ENCODE measurements at regions not wholly inside any gene's neighbourhood (a gene's known extent, or its start where the extent isn't known, plus 50 kb on each side); places are given as distances from the start of the nearest gene placed in this dataset.
"Not testable (repeated sequence)": the region's sequence is repeated elsewhere in the genome, so short reads cannot be mapped to it uniquely, and the experiment has no call there.

DNA sequence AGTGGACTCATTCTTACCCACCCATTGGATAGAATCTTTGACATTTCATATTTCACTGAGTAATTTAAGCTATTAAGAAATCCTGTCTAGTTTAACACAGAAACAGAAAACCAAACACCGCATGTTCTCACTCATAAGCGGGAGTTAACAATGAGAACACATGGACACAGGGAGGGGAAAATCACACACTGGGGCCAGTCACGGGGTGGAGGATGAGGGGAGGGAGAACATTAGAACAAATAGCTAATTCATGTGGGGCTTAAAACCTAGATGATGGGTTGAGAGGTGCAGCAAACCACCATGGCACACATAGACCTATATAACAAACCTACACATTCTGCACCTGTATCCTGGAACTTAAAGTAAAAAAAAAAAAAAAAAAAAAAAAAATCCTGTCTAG lies 261.6 kb downstream of the SV2B start:
- TF ChIP-seq, protein P1, sequence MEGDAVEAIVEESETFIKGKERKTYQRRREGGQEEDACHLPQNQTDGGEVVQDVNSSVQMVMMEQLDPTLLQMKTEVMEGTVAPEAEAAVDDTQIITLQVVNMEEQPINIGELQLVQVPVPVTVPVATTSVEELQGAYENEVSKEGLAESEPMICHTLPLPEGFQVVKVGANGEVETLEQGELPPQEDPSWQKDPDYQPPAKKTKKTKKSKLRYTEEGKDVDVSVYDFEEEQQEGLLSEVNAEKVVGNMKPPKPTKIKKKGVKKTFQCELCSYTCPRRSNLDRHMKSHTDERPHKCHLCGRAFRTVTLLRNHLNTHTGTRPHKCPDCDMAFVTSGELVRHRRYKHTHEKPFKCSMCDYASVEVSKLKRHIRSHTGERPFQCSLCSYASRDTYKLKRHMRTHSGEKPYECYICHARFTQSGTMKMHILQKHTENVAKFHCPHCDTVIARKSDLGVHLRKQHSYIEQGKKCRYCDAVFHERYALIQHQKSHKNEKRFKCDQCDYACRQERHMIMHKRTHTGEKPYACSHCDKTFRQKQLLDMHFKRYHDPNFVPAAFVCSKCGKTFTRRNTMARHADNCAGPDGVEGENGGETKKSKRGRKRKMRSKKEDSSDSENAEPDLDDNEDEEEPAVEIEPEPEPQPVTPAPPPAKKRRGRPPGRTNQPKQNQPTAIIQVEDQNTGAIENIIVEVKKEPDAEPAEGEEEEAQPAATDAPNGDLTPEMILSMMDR (optimal IDR thresholded peaks at IDR 0.05 in 1 of 3, IDR thresholded peaks at IDR 0.05 in 1 of 3, conservative IDR thresholded peaks at IDR 0.05 in 1 of 3; ENCODE audit: extremely low read depth in 1 of 3, insufficient read depth in 2 of 3, low read length in 3 of 3): not testable (repeated sequence)
- TF ChIP-seq EZH2 (IDR thresholded peaks at IDR 0.05; ENCODE audit: low read length): not testable (repeated sequence)

All from keratinocyte (primary cell).